Stomach (tissue), 4 donors: ENCODE measurements at regions not wholly inside any gene's neighbourhood (a gene's known extent, or its start where the extent isn't known, plus 50 kb on each side); places are given as distances from the start of the nearest gene placed in this dataset.

Source experiments
- POLR2A ChIP-seq, 4 donors: fragments of 450-650 bp; IDR thresholded peaks; one replicate each; pipeline ENCODE4 v1.6.1; 2016; ENCODE audit warnings: antibody characterized with exemption in 4 of 4, control low read depth in 2 of 4, mild to moderate bottlenecking in 1 of 4, moderate library complexity in 1 of 4
- TF ChIP-seq, protein P1 (sequence below), 7 experiments: fragments of 450-650 bp in 4 of 7; fragments of 200-600 bp in 3 of 7; sonication (generic) in 3 of 7; IDR thresholded peaks; one replicate each; pipeline ENCODE4 v1.5.1; 2016 to 2019; ENCODE audit warnings: antibody characterized with exemption in 7 of 7, control low read depth in 2 of 7, mild to moderate bottlenecking in 1 of 7

DNA sequence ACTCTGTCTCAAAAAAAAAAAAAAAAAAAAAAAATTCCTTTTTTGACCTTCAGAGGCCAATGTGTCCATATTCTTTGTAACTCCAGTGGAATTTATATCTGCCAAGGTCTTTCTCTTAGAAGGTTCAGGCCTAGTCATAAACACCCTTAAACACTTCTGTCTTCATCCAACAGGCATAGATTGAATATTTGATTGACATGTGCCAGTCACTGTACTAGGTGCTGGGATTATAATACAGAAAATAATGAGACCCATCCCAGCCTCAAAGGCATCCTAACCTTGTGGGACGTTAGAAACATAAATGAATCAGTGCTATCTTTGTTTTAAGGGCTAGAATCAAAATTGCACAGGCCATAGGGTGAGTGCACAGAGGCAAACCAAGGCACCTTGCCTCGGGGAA, 62.9 kb upstream of the SERBP1 start:
- no peak for TF ChIP-seq POLR2A (IDR thresholded peaks at IDR 0.05)
- TF ChIP-seq, protein P1, sequence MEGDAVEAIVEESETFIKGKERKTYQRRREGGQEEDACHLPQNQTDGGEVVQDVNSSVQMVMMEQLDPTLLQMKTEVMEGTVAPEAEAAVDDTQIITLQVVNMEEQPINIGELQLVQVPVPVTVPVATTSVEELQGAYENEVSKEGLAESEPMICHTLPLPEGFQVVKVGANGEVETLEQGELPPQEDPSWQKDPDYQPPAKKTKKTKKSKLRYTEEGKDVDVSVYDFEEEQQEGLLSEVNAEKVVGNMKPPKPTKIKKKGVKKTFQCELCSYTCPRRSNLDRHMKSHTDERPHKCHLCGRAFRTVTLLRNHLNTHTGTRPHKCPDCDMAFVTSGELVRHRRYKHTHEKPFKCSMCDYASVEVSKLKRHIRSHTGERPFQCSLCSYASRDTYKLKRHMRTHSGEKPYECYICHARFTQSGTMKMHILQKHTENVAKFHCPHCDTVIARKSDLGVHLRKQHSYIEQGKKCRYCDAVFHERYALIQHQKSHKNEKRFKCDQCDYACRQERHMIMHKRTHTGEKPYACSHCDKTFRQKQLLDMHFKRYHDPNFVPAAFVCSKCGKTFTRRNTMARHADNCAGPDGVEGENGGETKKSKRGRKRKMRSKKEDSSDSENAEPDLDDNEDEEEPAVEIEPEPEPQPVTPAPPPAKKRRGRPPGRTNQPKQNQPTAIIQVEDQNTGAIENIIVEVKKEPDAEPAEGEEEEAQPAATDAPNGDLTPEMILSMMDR (IDR thresholded peaks at IDR 0.05), result no peak
